Endothelial cell of umbilical vein (primary cell): ENCODE measurements at regions not wholly inside any gene's neighbourhood (a gene's known extent, or its start where the extent isn't known, plus 50 kb on each side); places are given as distances from the start of the nearest gene placed in this dataset.

ENCODE experiments used
- BruUV-seq: library from RNA; stranded (reverse); fragments of 400-500 nt; replicated peaks from 2 replicates; lab custom pipeline; 2021; lab: Mats Ljungman, UMichigan
- CTCF ChIA-PET: fragments of 300-600, 350-600 bp; sonication (Branson Sonifier 250); formaldehyde crosslinking; loops from one replicate; lab custom pipeline; 2021; ENCODE audit warnings: antibody characterized with exemption, inconsistent platforms; lab: Charles Lee
- POLR2A ChIA-PET: fragments of 300-600, 350-600 bp; sonication (Branson Sonifier 250); formaldehyde crosslinking; loops from one replicate; lab custom pipeline; 2021; ENCODE audit warnings: antibody characterized with exemption, inconsistent platforms; lab: Charles Lee
- DNase-seq: peaks from one replicate; pipeline ENCODE4 v3.0.0-alpha.2; 2011; ENCODE audit warnings: low read depth, low spot score
- FAIRE-seq: peaks from 2 replicates; lab custom pipeline; 2011; peaks lifted over from hg19 to GRCh38; lab: Jason Lieb, UNC
- H2AFZ ChIP-seq: 2 replicates; pipeline ENCODE4 v1.6.0; 2012; ENCODE audit warnings: low read depth, low read length, control low read depth, inconsistent platforms
- H3K27ac ChIP-seq: 2 replicates; pipeline ENCODE4 v1.5.1; 2011; ENCODE audit warnings: low read depth, mild to moderate bottlenecking, control low read depth, low read length, moderate library complexity; ENCODE audit not compliant: insufficient read depth
- H3K27me3 ChIP-seq, 2 experiments: 2 replicates each; pipeline versions ENCODE4 v1.6.0 to v1.6.1; 2011; ENCODE audit warnings: low read length in 2 of 2, mixed read lengths in 1 of 2; ENCODE audit not compliant: control insufficient read depth in 2 of 2, insufficient read depth in 2 of 2
- H3K36me3 ChIP-seq, 2 experiments: 2 replicates in 1 of 2; 3 replicates in 1 of 2; pipeline ENCODE4 v1.5.1; 2011; ENCODE audit warnings: low read length in 2 of 2, mild to moderate bottlenecking in 1 of 2, moderate library complexity in 1 of 2; ENCODE audit not compliant: control insufficient read depth in 2 of 2, insufficient read depth in 2 of 2; ENCODE audit errors: extremely low read depth in 1 of 2
- H3K4me1 ChIP-seq: 3 replicates; pipeline ENCODE4 v1.5.1; 2011; ENCODE audit warnings: mild to moderate bottlenecking, low read length; ENCODE audit not compliant: control insufficient read depth, insufficient read depth; ENCODE audit errors: extremely low read depth
- H3K4me2 ChIP-seq: 2 replicates; pipeline ENCODE4 v1.6.1; 2011; ENCODE audit warnings: low read length, control low read depth, mixed read lengths; ENCODE audit not compliant: insufficient read depth
- H3K4me3 ChIP-seq, 3 experiments: fragments of 200-600 bp in 1 of 3; sonication (generic), shearing (Covaris generic) in 1 of 3; replicated peaks in 1 of 3; 2 replicates each; pipeline ENCODE4 v1.5.1; 2011 to 2016; ENCODE audit warnings: control low read depth in 3 of 3, low read length in 3 of 3, mild to moderate bottlenecking in 2 of 3, inconsistent platforms in 1 of 3, low read depth in 1 of 3, moderate library complexity in 1 of 3; ENCODE audit not compliant: insufficient read depth in 1 of 3
- H3K79me2 ChIP-seq: 2 replicates; pipeline ENCODE4 v1.6.0; 2012; ENCODE audit warnings: low read length, inconsistent platforms; ENCODE audit not compliant: control insufficient read depth, insufficient read depth
- H3K9ac ChIP-seq: replicated peaks from 2 replicates; pipeline ENCODE3; 2011; ENCODE audit warnings: low read length, control low read depth; ENCODE audit not compliant: insufficient read depth; ENCODE audit errors: extremely low read depth
- H3K9me1 ChIP-seq: replicated peaks from 3 replicates; pipeline ENCODE4 v1.6.0; 2011; ENCODE audit warnings: mild to moderate bottlenecking, low read length; ENCODE audit not compliant: control insufficient read depth, insufficient read depth; ENCODE audit errors: extremely low read depth
- H3K9me3 ChIP-seq: replicated peaks from 2 replicates; pipeline ENCODE4 v1.5.1; 2012; ENCODE audit warnings: low read length, inconsistent platforms; ENCODE audit not compliant: control insufficient read depth, insufficient read depth
- H4K20me1 ChIP-seq: replicated peaks from 2 replicates; pipeline ENCODE3; 2011; ENCODE audit warnings: mild to moderate bottlenecking, low read length; ENCODE audit not compliant: control insufficient read depth, insufficient read depth; ENCODE audit errors: extremely low read depth
- CTCF ChIP-seq, 2 donors: IDR thresholded peaks; 1 replicate in 1 of 2; 2 replicates in 1 of 2; pipeline ENCODE4 v1.5.1; 2011; ENCODE audit warnings: low read length in 2 of 2, mild to moderate bottlenecking in 2 of 2, moderate library complexity in 2 of 2, control low read depth in 1 of 2, inconsistent platforms in 1 of 2, low read depth in 1 of 2; ENCODE audit not compliant: insufficient read depth in 1 of 2; ENCODE audit errors: extremely low read depth in 1 of 2
- EZH2 ChIP-seq: IDR thresholded peaks from 2 replicates; pipeline ENCODE4 v1.6.1; 2012; ENCODE audit warnings: borderline replicate concordance, low read depth, mild to moderate bottlenecking, moderate library complexity, low read length, inconsistent platforms; ENCODE audit not compliant: severe bottlenecking
- FOS ChIP-seq: IDR thresholded peaks from 2 replicates; pipeline ENCODE4 v1.6.1; 2011; ENCODE audit warnings: mild to moderate bottlenecking, low read length, moderate library complexity, borderline replicate concordance; ENCODE audit not compliant: insufficient read depth
- GATA2 ChIP-seq: IDR thresholded peaks from 2 replicates; pipeline ENCODE4 v1.7.0; 2011; ENCODE audit warnings: low read depth, mild to moderate bottlenecking, moderate library complexity, mixed read lengths, low read length; ENCODE audit not compliant: insufficient read length, insufficient read depth
- JUN ChIP-seq: IDR thresholded peaks from 2 replicates; pipeline ENCODE4 v1.6.1; 2011; ENCODE audit warnings: borderline replicate concordance, low read depth; ENCODE audit not compliant: insufficient read length, insufficient read depth
- MAX ChIP-seq: IDR thresholded peaks from 2 replicates; pipeline ENCODE4 v1.6.1; 2011; ENCODE audit not compliant: insufficient read depth, insufficient read length
- MYC ChIP-seq: IDR thresholded peaks from one replicate; pipeline ENCODE4 v1.6.1; 2011; ENCODE audit warnings: mild to moderate bottlenecking, low read depth, low read length
- POLR2A ChIP-seq: IDR thresholded peaks from 2 replicates; pipeline ENCODE4 v1.6.1; 2012; ENCODE audit warnings: low read depth, mild to moderate bottlenecking, control low read depth, low read length
- POLR2AphosphoS5 ChIP-seq: IDR thresholded peaks from 2 replicates; pipeline ENCODE4 v1.6.1; 2012; ENCODE audit warnings: low read depth, mild to moderate bottlenecking, control low read depth, low read length, moderate library complexity; ENCODE audit not compliant: insufficient read depth
- dilution Hi-C: fragments of 300-500 bp; cut with MboI; formaldehyde crosslinking; loops from one replicate; pipeline ENCODE4 v1.15.0; 2019; ENCODE audit warnings: low sequenced_read_pairs; ENCODE audit not compliant: extremely low pct_ligation_motif_present
- intact Hi-C: fragments of 100-400 bp; cut with micrococcal nuclease; formaldehyde crosslinking; loops from one replicate; pipeline ENCODE4 v1.10.0; 2022

GRCh38 chr4:140250989-140251552, 97.1 kb upstream of the MAML3 start:
- BruUV-seq: no TSS peak
- no peak overlapping the region for H3K27ac ChIP-seq
- H3K9me3 ChIP-seq: no peaks in the 10 kb centered on the region
- H4K20me1 ChIP-seq: no peaks in the 10 kb centered on the region
- H3K4me3 ChIP-seq: no peak overlapping the region
- ChIA-PET POLR2A (interaction anchor here (1.4 kb wide), 1 partner anchor 97 kb away, joined by 3 read pairs; the partner anchor contains the start of gene MAML3), CTCF (interaction anchor here (1.3 to 5.4 kb wide), 6 partner anchors 26 to 594 kb away, joined by 3 to 65 read pairs (median 18); partner anchors contain the start of gene MAML3)
- H3K79me2 ChIP-seq: no peaks in the 10 kb centered on the region
- no peak for DNase-seq
- FAIRE-seq: no peak
- no peaks in the 10 kb centered on the region for H3K9me1 ChIP-seq
- no peaks in the 10 kb centered on the region for H3K27me3 ChIP-seq
- TF ChIP-seq MAX (no peak), FOS (no peak), CTCF (IDR thresholded peaks at IDR 0.05; ENCODE audit: extremely low read depth in 1 of 2, insufficient read depth in 1 of 2, low read depth in 1 of 2, low read length in 2 of 2) (no peak), GATA2 (no peak), POLR2AphosphoS5 (no peak), POLR2A (no peak), EZH2 (no peak), MYC (no peak), JUN (no peak)
- no peak overlapping the region for H3K4me2 ChIP-seq
- dilution Hi-C loops (no loop called here), intact Hi-C loops (loop anchor here (1.0 to 5.0 kb wide), 3 partner anchors 14 to 379 kb away; no protein-coding TSS in a partner anchor)
- no peak overlapping the region for H2AFZ ChIP-seq
- H3K9ac ChIP-seq: no peak overlapping the region
- H3K4me1 ChIP-seq: peaks cover 41% of the 10 kb centered on the region
- no peaks in the 10 kb centered on the region for H3K36me3 ChIP-seq
